ENCODE measurements at regions not wholly inside any gene's neighbourhood (a gene's known extent, or its start where the extent isn't known, plus 50 kb on each side); places are given as distances from the start of the nearest gene placed in this dataset.
"Not testable (repeated sequence)": the region's sequence is repeated elsewhere in the genome, so short reads cannot be mapped to it uniquely, and the experiment has no call there.

DNA sequence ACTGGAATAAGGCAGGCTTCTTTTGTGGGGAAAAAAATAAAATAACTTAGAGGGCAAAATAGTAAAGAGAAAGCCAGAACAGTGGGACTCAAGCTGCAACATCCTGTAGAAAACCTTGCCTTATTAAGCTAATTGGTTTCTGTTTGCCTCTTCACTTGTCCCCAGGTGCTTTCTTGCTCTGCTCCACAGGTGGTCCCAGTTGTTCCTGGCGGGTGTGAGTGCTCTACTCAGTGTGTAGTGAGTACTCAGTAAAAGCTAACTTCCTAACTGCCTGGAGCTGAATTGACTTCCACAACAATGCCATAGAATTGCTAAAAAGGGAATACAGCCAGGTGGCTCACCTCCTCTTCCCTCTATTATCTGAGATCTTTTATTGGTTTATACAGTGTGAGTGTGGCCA lies 930.2 kb downstream of the C4orf33 start:
- no peak for DNase-seq

DNA sequence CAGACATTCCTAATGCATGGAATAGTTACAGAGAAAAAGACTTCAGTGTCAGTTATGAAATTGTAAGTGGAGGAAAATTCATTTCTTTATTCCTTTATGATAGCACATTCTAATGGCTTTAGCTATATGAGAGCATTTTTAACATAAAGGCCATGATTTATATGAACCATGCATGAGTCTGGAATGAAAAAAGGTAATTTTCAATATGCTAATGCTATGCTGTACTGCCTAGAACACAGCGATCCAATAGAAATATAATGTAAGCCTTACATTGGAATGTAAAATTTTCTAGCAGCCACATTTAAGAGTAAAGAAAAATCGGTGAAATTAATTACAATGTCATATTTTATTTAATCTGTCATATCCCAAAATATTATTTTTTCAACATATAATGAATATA lies 932.0 kb downstream of the C4orf33 start:
- DNase-seq = no peak

DNA sequence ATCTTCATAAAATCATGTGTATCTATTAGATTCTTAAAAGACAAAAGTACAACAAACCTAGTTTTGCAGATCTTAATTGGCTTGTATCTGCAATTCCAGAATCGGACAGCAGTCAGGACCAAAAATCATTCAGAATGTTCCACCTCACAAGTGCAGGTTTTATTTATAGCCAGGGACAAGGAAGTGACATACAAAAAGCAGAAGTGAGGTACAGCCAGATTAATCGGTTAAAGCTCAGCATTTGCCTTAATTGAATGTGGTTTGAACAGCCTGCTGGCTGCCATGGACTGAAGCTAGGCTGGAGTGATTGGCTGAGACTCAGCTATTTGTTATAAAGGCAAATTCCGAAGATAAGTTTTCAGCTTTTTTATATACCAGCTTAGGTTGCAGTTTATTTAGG lies 932.6 kb downstream of the C4orf33 start:
- no peak for DNase-seq

DNA sequence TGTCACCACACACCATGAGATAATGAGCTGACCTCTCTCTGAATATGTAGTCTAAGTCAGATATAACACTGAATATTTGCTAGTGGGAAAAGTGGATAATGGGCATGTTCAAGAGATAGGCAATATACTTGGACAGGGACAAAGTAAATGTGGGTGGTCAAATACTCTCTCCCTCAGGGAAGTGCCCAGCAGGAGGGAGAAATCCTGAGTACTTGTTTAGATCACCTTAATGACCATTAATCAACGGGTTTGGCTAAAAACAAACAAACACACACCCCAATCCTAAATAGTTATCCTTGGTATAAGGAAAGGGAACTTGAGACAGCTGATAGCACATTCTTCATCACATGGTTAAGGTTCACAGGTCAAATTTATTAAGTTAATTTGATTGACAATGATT lies 933.5 kb downstream of the C4orf33 start:
- no peak for DNase-seq

DNA sequence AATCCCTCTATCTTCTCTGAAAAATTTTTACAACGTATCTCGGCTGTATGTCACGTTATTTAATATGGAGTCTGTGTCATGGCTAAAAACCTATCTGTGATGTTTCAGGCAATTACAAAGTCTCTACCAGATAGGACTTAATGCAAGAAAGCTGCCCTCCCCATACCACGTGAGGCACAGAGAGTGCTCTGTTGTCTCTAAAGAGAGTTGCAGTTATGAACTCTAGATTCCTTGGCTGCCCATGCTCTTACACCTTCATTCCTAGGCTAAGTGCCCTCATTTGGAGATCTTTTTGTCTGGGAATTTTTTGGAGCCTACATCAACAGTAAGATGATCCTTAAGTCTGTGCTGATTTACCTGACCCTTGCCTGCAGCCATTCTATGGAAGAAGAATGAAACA lies 935.9 kb downstream of the C4orf33 start:
- DNase-seq = no peak

DNA sequence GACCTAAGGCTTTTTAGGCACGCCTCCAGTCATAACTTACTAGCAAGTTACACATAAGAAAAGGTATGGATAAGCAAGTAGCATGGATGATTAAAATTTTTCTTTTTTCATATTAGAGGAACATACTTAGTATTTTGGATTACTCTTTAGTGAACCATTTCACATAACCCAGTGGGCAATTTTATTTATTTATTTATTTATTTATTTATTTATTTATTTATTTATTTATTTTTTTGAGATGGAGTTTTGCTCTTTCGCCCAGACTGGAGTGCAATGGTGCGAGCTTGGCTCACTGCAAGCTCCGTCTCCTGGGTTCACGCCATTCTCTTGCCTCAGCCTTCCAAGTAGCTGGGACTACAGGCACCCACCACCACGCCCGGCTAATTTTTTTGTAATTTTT lies 937.7 kb downstream of the C4orf33 start:
- DNase-seq = not testable (repeated sequence)

DNA sequence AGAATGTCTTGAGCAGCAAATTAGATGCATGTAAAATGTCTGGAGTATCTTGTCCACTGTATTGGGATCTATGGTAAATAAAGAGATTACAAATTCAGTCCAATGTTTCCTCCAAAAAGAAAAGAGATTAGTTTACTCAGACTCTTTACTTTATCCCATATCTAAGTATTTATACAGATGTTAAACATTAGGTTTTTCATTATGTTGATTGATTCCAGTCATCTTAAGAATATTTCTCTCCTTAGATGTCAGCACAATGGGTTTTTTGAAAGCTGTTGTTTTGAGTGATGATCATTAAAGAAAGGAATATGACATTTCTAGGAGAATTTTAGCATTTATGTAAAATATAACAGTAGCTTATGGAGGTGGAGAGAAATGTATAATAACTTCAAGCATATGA lies 938.9 kb downstream of the C4orf33 start:
- DNase-seq = no peak

DNA sequence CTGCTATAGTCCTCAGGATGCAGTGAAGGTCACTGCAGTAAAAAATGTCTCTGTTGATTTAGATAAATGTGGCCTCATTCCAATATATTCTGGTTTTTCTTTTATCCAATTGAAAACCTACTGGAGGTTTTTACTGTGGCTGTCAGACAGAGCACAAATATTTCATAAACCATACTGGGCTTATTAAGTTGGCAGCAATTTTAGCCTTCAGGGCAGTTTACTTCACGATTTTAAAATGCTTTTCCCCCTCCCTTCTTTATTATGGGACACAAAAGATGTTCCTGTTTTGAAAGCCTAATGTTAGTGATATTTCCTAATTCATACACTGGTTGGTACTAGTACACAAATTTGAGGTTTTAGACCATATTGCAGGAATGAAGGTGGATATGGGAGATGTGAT lies 939.4 kb downstream of the C4orf33 start:
- DNase-seq = no peak

DNA sequence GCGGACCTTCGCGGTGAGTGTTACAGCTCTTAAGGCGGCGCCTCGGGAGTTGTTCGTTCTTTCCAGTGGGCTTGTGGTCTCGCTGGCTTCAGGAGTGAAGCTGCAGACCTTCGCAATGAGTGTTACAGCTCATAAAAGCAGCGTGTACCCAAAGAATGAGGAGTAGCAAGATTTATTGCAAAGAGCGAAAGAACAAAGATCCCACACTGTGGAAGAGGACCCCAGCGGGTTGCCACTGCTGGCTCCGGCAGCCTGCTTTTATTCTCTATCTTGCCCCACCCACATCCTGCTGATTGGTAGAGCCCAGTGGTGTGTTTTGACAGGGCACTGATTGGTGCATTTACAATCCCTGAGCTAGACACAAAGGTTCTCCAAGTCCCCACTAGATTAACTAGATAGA lies 941.9 kb downstream of the C4orf33 start:
- not testable (repeated sequence) for DNase-seq

DNA sequence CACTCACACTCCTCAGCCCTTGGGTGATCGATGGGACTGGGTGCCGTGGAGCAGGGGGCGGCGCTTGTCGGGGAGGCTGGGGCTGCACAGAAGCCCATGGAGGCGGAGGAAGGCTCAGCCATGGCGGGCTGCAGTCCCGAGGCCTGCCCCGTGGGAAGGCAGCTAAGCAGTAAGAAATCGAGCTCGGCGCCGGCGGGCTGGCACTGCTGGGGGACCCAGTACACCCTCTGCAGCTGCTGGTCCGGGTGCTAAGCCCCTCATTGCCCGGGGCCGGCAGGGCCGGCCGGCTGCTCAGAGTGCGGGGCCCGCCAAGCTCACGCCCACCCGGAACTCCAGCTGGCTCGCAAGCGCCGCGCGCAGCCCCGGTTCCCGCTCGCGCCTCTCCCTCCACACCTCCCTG lies 942.6 kb downstream of the C4orf33 start:
- DNase-seq = not testable (repeated sequence)

DNA sequence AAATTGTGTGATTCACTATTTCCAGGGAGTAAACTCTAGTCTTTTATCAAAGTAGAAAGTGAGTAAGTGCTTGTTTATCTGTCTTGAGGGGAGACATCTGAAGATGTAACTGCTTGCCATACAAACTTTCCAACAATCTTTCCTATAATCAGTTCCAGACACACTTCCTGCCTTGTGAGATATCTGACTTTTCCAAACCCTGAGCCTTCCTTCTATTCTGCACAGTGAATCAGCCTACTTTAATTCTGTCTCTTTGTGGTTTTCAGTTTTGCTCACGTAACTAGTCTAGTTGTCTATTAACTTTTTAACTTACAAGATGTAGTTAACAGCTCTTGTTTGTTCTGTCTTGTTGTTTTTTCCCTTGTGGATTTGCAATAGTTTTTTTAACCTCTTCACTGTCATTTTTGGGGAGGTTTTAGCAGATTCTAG lies 947.8 kb downstream of the C4orf33 start:
- no peak for DNase-seq

DNA sequence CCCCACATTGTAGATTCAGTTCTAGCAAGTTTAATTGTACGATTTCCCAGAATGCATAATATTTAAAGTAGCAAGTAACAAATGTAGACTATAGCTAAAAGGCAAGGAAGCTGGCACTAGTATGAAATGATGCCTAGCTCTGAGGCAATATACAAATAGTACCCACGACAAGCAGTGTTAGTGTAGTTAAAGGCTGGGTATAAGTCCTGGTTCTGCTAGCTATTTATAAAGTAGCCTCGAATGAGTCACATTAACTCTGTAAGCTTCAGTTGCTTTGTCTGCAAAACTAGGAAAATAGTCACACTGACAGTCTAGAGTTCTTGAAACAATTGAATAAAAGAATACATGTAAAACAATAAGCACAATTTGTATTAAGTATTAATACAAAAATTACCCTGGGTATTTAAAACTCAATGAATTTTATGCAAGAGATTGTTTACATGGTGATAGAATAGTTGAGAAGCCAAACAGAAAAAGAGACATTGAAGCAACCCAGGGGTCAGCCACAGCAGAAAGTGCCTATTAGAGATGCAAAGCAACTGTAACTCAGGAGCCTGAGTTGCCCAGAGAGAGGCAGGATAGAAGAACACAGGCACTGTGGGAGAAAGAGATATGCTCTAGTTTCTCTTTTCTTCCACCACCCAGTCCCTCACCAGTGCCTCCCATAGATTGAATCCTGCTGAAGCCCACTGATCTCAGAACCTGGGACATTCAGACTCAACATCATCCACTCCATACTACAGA lies 949.0 kb downstream of the C4orf33 start:
- no peak for DNase-seq

DNA sequence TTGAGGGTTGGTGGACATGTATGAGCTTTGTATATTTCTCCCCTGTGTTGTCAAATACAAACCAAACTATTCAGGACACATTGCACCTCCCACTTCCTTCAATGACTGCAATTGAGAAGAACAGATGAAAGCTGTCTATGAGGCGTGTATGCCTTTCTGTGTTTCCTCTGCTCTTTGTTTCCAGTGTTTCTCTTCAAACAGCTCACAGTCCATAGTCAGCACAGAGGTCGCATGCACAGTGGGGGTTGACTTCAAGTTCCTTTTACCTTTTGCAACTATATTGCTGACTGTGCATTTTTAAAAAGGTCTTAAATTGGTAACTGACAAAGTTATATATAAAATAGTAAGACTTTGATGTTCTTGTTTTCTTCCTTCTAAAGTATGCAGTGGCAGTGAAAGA lies 957.8 kb downstream of the C4orf33 start:
- DNase-seq = no peak

DNA sequence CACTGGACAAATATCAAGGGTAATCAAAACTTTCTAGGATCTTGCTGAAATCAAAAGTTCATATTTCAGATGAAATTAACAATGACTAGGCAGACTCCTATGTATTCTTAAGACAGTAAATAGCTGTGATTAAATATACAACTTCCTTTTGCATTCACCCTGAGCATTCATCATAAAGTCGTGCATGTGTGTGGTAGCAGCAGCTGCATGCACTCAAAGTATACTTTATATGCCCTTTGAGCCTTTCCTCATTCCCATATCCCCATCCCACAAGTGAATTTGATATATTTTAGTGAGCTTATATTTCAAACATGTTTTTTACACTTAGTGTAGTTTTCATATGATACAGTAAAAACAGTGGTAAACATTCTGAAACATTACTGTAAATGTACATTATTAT lies 959.0 kb downstream of the C4orf33 start:
- DNase-seq = no peak

DNA sequence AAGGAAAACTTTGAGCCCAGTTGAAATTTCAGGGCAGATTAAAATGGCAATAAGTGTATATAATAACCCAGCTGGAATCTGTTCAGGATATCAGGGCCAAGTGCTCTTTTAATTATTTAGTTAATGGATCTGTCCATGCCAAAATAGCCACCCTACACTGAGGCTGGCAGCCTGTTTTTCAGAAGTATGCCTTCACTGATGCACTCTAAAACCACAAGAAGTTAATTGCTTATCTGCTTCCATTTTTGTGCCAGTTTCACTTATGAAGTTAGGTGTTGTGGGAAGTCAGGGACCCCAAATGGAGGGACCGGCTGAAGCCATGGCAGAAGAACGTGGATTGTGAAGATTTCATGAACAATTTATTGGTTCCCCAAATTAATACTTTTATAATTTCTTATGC lies 960.3 kb downstream of the C4orf33 start:
- DNase-seq = no peak

DNA sequence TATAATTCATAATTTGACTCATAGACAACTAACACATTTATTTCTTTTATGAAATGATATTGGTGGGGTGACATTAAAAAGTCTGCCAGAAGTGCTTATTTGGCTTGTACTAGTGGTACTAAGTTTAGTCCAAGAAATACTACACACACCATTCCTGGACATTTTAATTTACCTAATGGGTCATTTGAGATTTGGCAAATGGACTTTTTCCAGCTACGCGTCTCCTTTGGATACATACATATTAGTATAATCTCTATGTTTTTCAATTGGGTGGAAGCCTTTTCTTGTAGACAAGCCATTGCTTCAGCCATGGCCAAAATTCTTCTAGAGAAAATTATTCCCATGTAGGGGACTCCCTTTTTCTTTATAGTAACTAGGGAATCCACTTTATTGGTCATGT lies 968.5 kb downstream of the C4orf33 start:
- DNase-seq = no peak

DNA sequence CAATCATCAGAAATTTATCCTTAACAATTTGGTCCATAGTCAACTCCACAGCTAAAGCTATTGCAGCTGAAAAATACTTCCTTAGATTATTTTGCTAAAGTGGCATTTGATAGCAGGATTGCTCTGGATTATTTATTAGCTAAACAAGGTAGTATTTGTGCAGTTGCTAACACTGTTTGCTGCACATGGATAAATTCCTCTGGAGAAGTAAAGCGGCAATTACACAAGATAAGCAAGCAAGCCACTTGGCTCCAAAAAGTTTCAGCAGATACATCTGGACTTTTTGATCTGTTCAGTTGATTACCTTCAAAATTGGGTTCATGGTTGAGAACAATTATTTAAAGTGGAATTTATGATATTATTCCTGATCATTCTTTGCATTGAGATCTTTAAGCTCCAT lies 971.5 kb downstream of the C4orf33 start:
- DNase-seq = no peak

DNA sequence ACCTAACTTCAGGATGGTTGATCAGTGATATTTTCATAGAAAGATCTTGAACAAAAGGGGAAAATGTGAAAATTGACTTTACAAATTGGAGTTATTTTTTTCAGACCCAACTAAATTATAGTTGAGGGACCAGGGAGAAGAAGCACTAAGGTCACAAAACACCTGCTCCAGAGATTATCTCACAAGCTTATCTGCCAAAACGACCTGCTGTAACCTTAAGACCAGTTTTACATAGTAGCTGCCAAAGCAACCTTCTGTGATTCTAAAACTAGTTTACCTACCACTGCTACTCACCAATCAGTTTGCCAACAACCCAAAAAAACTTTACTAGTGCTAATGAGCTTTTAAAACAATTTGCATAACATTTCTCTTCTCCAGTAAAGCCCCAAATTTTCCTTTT lies 972.1 kb downstream of the C4orf33 start:
- no peak for DNase-seq

DNA sequence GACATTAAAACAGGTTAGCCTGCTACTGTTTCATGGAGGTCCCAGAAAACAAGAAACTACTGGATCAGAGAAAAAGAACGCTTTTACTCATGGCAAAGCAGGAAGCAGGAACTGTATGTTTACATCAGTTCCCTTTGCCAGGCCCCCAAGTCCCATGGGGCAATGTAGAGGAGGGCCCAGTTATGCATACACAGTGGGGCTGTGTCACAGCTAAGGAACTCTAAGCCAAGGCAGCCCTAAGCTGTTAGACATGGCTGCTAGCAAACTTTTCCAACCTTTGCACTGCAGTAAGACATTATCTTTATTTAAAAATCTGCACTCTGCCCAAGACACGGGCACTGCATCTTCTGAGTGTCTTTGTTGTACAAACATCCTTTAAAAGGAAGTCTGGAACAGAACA lies 975.8 kb downstream of the C4orf33 start:
- DNase-seq = no peak

DNA sequence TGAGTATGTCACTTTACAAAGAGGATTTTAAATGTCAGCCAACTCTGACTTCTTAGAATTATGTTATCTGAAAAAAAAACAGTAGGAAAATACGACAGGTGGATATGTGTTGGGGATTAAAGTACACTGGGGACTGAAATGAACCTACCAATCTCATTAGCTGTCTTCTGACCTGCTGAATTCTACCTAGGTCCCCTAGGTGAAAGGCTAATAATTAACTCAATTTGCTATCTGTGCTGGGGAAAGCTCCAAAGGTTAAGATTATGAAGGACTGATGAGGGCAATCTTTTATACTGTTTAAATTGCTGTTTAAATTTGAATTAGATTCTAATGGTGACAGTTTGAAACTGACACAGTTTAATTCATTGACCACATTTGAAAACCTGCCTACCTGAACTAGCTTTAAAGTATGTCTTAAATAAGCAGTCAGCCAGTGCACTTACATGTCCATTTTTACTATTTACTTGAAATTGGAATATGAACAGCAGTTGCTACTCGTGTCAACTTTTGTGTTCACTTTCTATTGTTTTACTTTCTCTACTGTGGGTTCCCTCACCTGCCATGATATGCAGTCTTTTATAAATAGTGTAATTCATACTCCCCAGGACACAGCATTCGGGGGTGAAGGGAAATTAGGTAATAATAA lies 977.3 kb downstream of the C4orf33 start:
- no peak for DNase-seq

DNA sequence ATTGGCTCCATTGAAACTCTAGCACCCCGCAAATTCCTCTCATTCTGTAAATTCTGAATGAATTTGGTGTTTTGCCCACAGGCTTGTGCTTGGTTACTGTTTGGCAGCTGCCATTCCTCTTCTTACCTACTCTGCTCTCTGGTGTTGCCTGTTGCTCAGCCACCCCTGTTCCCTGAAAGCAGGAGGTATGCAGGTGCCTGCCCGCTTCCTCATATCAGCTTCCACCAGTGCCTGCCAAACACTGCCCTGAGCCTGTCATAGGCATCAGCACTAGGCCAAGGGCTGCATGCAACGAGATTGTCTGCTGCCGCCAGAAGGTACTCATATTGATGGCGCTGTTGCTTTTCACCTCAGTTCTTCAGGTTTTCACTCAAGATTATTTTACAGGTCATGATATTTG lies 978.1 kb downstream of the C4orf33 start:
- no peak for DNase-seq

DNA sequence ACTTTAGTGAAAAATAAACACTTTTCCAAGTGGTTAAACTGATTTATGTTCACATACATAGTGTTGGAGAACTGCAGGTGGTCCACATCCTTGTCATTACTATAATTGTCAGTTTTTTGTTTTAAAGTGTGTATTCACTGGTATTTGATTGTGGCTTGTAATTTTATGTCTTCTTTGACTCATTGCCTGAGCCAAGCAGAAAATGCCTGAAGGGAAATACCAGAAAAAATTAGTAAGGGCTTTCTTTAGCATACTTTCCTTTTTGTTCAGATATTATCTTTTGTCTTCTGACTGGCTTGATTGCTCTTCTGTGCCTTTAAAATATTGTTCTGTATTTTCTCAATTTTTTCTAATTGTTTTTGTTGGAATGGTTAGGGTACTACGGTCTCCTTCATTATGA lies 981.3 kb downstream of the C4orf33 start:
- no peak for DNase-seq

DNA sequence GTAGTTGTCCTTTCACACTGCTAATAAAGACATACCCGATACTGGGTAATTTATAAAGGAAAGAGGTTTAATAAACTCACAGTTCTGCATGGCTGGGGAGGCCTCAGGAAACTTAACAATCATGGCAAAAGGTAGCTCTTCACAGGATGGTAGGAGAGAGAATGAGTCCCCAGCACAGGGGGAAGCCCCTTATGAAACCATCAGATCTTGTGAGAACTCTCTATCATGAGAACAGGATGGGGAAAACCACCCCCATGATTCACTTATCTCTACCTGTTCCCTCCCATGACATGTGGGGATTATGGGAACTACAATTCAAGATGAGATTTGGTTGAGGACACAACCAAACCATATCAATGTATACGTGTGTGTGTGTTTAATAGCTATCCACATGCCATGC lies 983.1 kb downstream of the C4orf33 start:
- DNase-seq = not testable (repeated sequence)

DNA sequence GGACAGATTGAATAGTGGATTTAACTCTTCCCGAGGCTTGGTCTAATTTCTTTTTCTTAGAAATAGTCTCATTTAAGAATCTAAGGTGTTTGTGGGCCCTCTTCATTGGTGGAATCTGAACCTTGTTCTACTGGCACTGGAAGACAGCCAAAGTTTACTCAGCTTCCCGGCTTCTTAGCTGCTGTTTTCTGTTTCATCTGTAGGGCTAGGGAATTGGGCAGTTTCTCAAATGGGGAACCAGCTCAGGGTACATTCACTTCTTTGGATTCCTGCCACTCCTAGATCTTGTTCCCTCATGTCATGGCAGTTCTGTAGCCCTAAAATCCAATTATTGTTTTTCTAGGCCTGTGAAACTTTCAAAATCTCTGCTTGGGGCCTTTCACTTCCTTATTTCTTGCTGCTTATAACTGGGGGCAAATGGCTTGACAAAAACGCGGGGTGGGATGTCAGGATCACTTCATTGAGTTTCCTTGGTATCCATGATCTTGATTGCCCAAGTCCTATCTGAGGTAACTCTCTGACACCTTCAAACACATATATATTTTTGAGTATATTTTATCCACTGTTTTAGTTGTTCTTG lies 985.0 kb downstream of the C4orf33 start:
- no peak for DNase-seq

DNA sequence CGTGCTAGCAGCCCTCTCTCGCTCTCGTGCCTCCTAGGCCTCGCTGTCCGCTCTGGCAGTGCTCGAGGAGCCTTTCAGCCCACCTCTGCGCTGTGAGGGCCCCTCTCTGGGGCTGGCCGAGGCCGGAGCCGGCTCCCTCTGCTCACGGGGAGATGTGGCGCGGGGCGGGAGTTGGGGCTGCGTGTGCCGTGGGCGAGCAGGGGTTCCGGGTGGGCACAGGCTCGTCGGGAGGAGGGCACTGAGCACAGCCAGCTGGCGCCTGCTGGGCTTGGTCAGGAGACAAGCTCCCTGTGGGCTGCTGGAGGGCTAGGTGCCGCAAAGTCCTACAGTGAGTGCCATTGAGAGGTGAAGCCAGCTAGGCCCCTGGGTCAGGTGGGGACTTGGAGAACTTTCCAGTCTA lies 994.5 kb downstream of the C4orf33 start:
- no peak for DNase-seq

All from stimulated activated CD4-positive, alpha-beta T cell treated with anti-CD3 and anti-CD28 coated beads, Interleukin-2, amount 100 ng/mL, for 24 hours (primary cell).